Stomach (tissue), 8 donors: ENCODE measurements at regions not wholly inside any gene's neighbourhood (a gene's known extent, or its start where the extent isn't known, plus 50 kb on each side); places are given as distances from the start of the nearest gene placed in this dataset.

Experiments
- DNase-seq, 2 donors: peaks; one replicate each; pipeline versions ENCODE4 v3.0.0 to v3.0.0-alpha.2; 2013 to 2019
- H3K27ac ChIP-seq, 5 donors: fragments of 200-600 bp in 4 of 5; sonication (generic) in 4 of 5; one replicate each; pipeline ENCODE4 v1.5.1; 2013 to 2019; ENCODE audit warnings: mild to moderate bottlenecking in 1 of 5, moderate library complexity in 1 of 5
- H3K27me3 ChIP-seq, 3 donors: fragments of 200-600 bp; sonication (generic); one replicate each; pipeline ENCODE4 v1.5.1; 2017 to 2019; ENCODE audit warnings: mixed run types in 1 of 3
- H3K36me3 ChIP-seq, 4 donors: fragments of 200-600 bp; sonication (generic); 1 replicate in 3 of 4; 2 replicates in 1 of 4; pipeline ENCODE4 v1.5.1; 2016 to 2019
- H3K4me1 ChIP-seq, 4 donors: fragments of 200-600 bp; sonication (generic); one replicate each; pipeline ENCODE4 v1.5.1; 2016 to 2019
- H3K4me3 ChIP-seq, 4 donors: fragments of 200-600 bp; sonication (generic) in 3 of 4; one replicate each; pipeline ENCODE4 v1.5.1; 2016 to 2019; ENCODE audit warnings: mild to moderate bottlenecking in 1 of 4
- H3K9me3 ChIP-seq, 4 donors: fragments of 200-600 bp; sonication (generic); one replicate each; pipeline ENCODE4 v1.5.1; 2016 to 2019
- CTCF ChIP-seq, 7 experiments: fragments of 450-650 bp in 4 of 7; fragments of 200-600 bp in 3 of 7; sonication (generic) in 3 of 7; IDR thresholded peaks; one replicate each; pipeline ENCODE4 v1.5.1; 2016 to 2019; ENCODE audit warnings: antibody characterized with exemption in 7 of 7, control low read depth in 2 of 7, mild to moderate bottlenecking in 1 of 7
- EP300 ChIP-seq: sonication (generic); formaldehyde crosslinking; IDR thresholded peaks from one replicate; pipeline ENCODE4 v1.6.1; 2017; ENCODE audit warnings: antibody characterized with exemption
- POLR2A ChIP-seq, 4 donors: fragments of 450-650 bp; IDR thresholded peaks; one replicate each; pipeline ENCODE4 v1.6.1; 2016; ENCODE audit warnings: antibody characterized with exemption in 4 of 4, control low read depth in 2 of 4, mild to moderate bottlenecking in 1 of 4, moderate library complexity in 1 of 4
- POLR2AphosphoS5 ChIP-seq, 3 donors: sonication (generic); formaldehyde crosslinking; IDR thresholded peaks; one replicate each; pipeline ENCODE4 v1.6.1; 2016; ENCODE audit warnings: antibody characterized with exemption in 3 of 3
- WGBS, 5 donors: extraction: QIAGEN DNeasy Blood & Tissue Kit in 3 of 5; methylation state at CpG; one replicate each; pipeline versions ENCODE4 v1.1.5 to v1.1.7; 2013 to 2018; 5-methylcytosine and 5-hydroxymethylcytosine counted together
- intact Hi-C: fragments of 100-400 bp; cut with DNase I; formaldehyde crosslinking; loops from one replicate; pipeline ENCODE4 v1.15.1; 2023; ENCODE audit warnings: low total_unique reads
- donor health status: healthy with polysubstance abuse.
- donor health status: Bipolar disorder and iron deficiency.
- donor health status: healthy.

GRCh38 chr4:152101556-152102435 lies 341.0 kb upstream of the GATB start:
- Histone ChIP-seq H3K4me1 (peaks cover 0 to 55% (median 35%) of the 10 kb centered on the region in 4 donors), H3K27me3 (no peaks in the 10 kb centered on the region), H3K36me3 (no peaks in the 10 kb centered on the region), H3K9me3 (no peaks in the 10 kb centered on the region), H3K27ac (peak overlapping the region in 4 of 5 donors; percentile 53 to 67 (median 60)), H3K4me3 (no peak overlapping the region)
- TF ChIP-seq POLR2A (IDR thresholded peaks at IDR 0.05) (no peak), EP300 (no peak), CTCF (IDR thresholded peaks at IDR 0.05) (no peak), POLR2AphosphoS5 (IDR thresholded peaks at IDR 0.05) (no peak)
- 71 to 75% (median 72%) methylated on average over 8 of the region's 8 CpGs for WGBS, 5 donors
- DNase-seq, result peak in 1 of 2 donors; percentile 39
- intact Hi-C loops, result no loop called here

GRCh38 chr4:152100379-152101201 lies 339.8 kb upstream of the GATB start:
- H3K27ac ChIP-seq, result peak overlapping the region in 3 of 5 donors; percentile 53 to 67 (median 62)
- H3K27me3 ChIP-seq, result no peaks in the 10 kb centered on the region
- intact Hi-C loops, result no loop called here
- H3K9me3 ChIP-seq, result no peaks in the 10 kb centered on the region
- H3K36me3 ChIP-seq, result no peaks in the 10 kb centered on the region
- 76 to 85% (median 80%) methylated on average over 6 of the region's 6 CpGs for WGBS, 5 donors
- H3K4me1 ChIP-seq, result peaks cover 0 to 45% (median 24%) of the 10 kb centered on the region in 4 donors
- no peak overlapping the region for H3K4me3 ChIP-seq
- peak; percentile 37 to 68 for DNase-seq
- peak in 2 of 3 donors; percentile 7 to 19 for TF ChIP-seq POLR2AphosphoS5 (IDR thresholded peaks at IDR 0.05)
- TF ChIP-seq CTCF (IDR thresholded peaks at IDR 0.05), result no peak

DNA sequence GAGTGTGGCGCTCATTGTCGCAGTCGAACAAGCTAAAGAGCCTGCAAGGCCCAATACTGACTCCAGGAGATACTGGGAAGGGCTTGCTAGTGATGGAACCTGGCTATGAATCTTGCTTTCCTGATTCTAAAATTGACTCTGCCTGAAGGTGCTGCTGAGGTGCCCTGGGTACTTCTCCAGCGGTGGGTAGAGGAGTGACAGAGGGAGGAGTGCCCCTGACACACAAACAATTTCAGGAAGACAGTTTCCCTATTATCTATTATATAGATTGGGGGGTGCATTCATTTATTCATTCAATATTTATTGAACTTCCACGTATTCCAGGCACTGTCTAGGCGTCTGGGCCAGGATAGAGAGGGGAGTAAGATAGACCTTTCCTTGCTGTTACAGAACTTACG lies 339.2 kb upstream of the GATB start:
- TF ChIP-seq POLR2A (IDR thresholded peaks at IDR 0.05), result no peak
- no peak for TF ChIP-seq EP300
- TF ChIP-seq POLR2AphosphoS5 (IDR thresholded peaks at IDR 0.05), result no peak
- no peak for TF ChIP-seq CTCF (IDR thresholded peaks at IDR 0.05)
- intact Hi-C loops, result no loop called here
- H3K4me1 ChIP-seq, result peaks cover 4 to 44% (median 25%) of the 10 kb centered on the region in 4 donors
- DNase-seq, result no peak
- H3K4me3 ChIP-seq, result no peak overlapping the region
- H3K27ac ChIP-seq, result peak overlapping the region in 4 of 5 donors; percentile 37 to 67 (median 53)
- no peaks in the 10 kb centered on the region for H3K27me3 ChIP-seq
- no peaks in the 10 kb centered on the region for H3K36me3 ChIP-seq
- 87 to 96% (median 88%) methylated on average over 7 of the region's 7 CpGs for WGBS, 5 donors
- H3K9me3 ChIP-seq, result no peaks in the 10 kb centered on the region

GRCh38 chr4:152099555-152099954 lies 338.7 kb upstream of the GATB start:
- no peaks in the 10 kb centered on the region for H3K36me3 ChIP-seq
- DNase-seq, result no peak
- 74 to 88% (median 80%) methylated on average over 2 of the region's 2 CpGs for WGBS, 5 donors
- intact Hi-C loops, result no loop called here
- H3K4me3 ChIP-seq, result no peak overlapping the region
- H3K9me3 ChIP-seq, result no peaks in the 10 kb centered on the region
- peak overlapping the region in 3 of 5 donors; percentile 37 to 67 (median 44) for H3K27ac ChIP-seq
- TF ChIP-seq CTCF (IDR thresholded peaks at IDR 0.05) (no peak), POLR2A (IDR thresholded peaks at IDR 0.05) (no peak), EP300 (no peak), POLR2AphosphoS5 (IDR thresholded peaks at IDR 0.05) (no peak)
- no peaks in the 10 kb centered on the region for H3K27me3 ChIP-seq
- peaks cover 8 to 44% (median 25%) of the 10 kb centered on the region in 4 donors for H3K4me1 ChIP-seq
